ENCODE measurements at regions not wholly inside any gene's neighbourhood (a gene's known extent, or its start where the extent isn't known, plus 50 kb on each side); places are given as distances from the start of the nearest gene placed in this dataset.

GRCh38 chr4:173669460-173670179 lies 139.6 kb upstream of the HAND2 start:
- no peak overlapping the region for H3K27ac Mint-ChIP-seq

More at GRCh38 chr4:173669460-173670179, 139.6 kb upstream of the HAND2 start:
- Histone ChIP-seq H3K18ac (ENCODE audit: insufficient read length, low read depth, low read length) (no peak overlapping the region), H3K27me3 (ENCODE audit: insufficient read depth, low read length) (no peaks in the 10 kb centered on the region), H3K23me2 (ENCODE audit: insufficient read length, low read depth, low read length, poor library complexity, severe bottlenecking) (no peaks in the 10 kb centered on the region), H3K79me2 (ENCODE audit: insufficient read depth, low read length) (no peaks in the 10 kb centered on the region), H4K91ac (ENCODE audit: insufficient read length, low read depth, low read length) (no peak overlapping the region), H2BK20ac (ENCODE audit: low read depth, low read length, poor library complexity, severe bottlenecking) (no peak overlapping the region), H3K56ac (ENCODE audit: insufficient read length, low read depth, low read length) (no peak overlapping the region), H3K9ac (ENCODE audit: extremely low read depth, insufficient read length, low read length) (no peak overlapping the region), H4K5ac (ENCODE audit: insufficient read length, low read depth, low read length) (no peak overlapping the region), H2BK12ac (ENCODE audit: insufficient read length, low read depth, low read length) (no peak overlapping the region), H3K27ac (ENCODE audit: insufficient read length, low read depth, low read length) (no peak overlapping the region), H2AFZ (ENCODE audit: low read length) (no peak overlapping the region), H3K9me3 (ENCODE audit: control insufficient read depth, low read depth, low read length) (no peaks in the 10 kb centered on the region), H3K4me1 (ENCODE audit: insufficient read depth, low read length) (no peaks in the 10 kb centered on the region), H3K79me1 (ENCODE audit: insufficient read depth, low read depth, low read length, poor library complexity, severe bottlenecking) (no peaks in the 10 kb centered on the region), H2AK5ac (ENCODE audit: insufficient read length, low read length) (no peak overlapping the region), H4K8ac (replicated peaks; ENCODE audit: insufficient read length, low read depth, low read length) (no peak overlapping the region), H3K4ac (ENCODE audit: low read depth, low read length) (no peak overlapping the region), H3K14ac (ENCODE audit: insufficient read depth, low read length) (no peak overlapping the region), H3K23ac (ENCODE audit: insufficient read length, low read depth, low read length) (no peak overlapping the region), H3T11ph (ENCODE audit: low read length) (no peak overlapping the region), H2BK120ac (ENCODE audit: low read depth, low read length, poor library complexity, severe bottlenecking) (no peak overlapping the region), H4K20me1 (ENCODE audit: control insufficient read depth, insufficient read depth, insufficient read length) (no peaks in the 10 kb centered on the region), H2BK5ac (ENCODE audit: insufficient read length, low read length) (no peak overlapping the region), H2BK15ac (ENCODE audit: low read depth, low read length) (no peak overlapping the region), H3K4me2 (ENCODE audit: insufficient read depth, insufficient read length, low read length) (no peak overlapping the region)
- TF ChIP-seq, protein P1, sequence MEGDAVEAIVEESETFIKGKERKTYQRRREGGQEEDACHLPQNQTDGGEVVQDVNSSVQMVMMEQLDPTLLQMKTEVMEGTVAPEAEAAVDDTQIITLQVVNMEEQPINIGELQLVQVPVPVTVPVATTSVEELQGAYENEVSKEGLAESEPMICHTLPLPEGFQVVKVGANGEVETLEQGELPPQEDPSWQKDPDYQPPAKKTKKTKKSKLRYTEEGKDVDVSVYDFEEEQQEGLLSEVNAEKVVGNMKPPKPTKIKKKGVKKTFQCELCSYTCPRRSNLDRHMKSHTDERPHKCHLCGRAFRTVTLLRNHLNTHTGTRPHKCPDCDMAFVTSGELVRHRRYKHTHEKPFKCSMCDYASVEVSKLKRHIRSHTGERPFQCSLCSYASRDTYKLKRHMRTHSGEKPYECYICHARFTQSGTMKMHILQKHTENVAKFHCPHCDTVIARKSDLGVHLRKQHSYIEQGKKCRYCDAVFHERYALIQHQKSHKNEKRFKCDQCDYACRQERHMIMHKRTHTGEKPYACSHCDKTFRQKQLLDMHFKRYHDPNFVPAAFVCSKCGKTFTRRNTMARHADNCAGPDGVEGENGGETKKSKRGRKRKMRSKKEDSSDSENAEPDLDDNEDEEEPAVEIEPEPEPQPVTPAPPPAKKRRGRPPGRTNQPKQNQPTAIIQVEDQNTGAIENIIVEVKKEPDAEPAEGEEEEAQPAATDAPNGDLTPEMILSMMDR (conservative IDR thresholded peaks at IDR 0.05): no peak
- H3K27me3 Mint-ChIP-seq (ENCODE audit: low read depth): no peaks in the 10 kb centered on the region
- H3K9me3 Mint-ChIP-seq: no peaks in the 10 kb centered on the region
- no peak for DNase-seq
- no peak overlapping the region for H3K4me3 Mint-ChIP-seq
- no CpG with 5 or more reads among the region's 4 CpGs for WGBS (ENCODE audit: extremely low coverage, insufficient read length, low lambda C conversion rate)
- no peaks in the 10 kb centered on the region for H3K4me1 Mint-ChIP-seq
- no peaks in the 10 kb centered on the region for H3K36me3 Mint-ChIP-seq (ENCODE audit: insufficient read depth in 1 of 3, low read depth in 3 of 3)
